T-helper 1 cell treated with Interleukin-12 subunit alpha and Interleukin-12 subunit beta and Interleukin-4 antibody, amounts not matched to agents 30 ng/mL and 1 ng/mL, for 36 hours (primary cell): ENCODE measurements at regions not wholly inside any gene's neighbourhood (a gene's known extent, or its start where the extent isn't known, plus 50 kb on each side); places are given as distances from the start of the nearest gene placed in this dataset.
"Not testable (repeated sequence)": the region's sequence is repeated elsewhere in the genome, so short reads cannot be mapped to it uniquely, and the experiment has no call there.

Experiments used
- intact Hi-C: fragments of 100-400 bp; cut with micrococcal nuclease; formaldehyde crosslinking; loops from one replicate; pipeline ENCODE4 v1.15.1; 2024

GRCh38 chr13:71218960-71219359 is 648.0 kb downstream of the DACH1 start:
- intact Hi-C loops = no loop called here

GRCh38 chr13:71217827-71218226 is 649.2 kb downstream of the DACH1 start:
- intact Hi-C loops = no loop called here

DNA sequence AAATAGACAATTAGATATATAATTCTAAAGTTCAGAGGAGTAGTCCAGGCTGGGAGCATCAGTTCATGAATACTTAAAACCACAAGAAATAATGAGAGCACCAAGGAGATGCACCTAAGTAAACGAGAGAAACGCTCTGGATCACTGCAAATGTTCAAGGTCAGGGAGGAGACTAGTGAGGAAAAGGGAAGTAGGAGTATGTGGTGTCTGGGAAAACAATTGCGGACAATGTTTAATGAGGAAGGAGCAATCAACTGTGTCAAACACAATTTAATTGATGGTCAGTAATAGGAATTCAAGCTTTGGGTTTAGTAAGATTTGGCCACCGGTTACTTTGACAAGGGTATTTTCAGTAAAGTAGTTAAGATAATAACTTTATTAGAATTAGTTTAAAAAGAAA is 652.2 kb downstream of the DACH1 start:
- intact Hi-C loops = no loop called here

- intact Hi-C loops = no loop called here
Observed at GRCh38 chr13:71214357-71214756, 652.6 kb downstream of the DACH1 start.

GRCh38 chr13:71213252-71213821 is 653.7 kb downstream of the DACH1 start:
- intact Hi-C loops = no loop called here

DNA sequence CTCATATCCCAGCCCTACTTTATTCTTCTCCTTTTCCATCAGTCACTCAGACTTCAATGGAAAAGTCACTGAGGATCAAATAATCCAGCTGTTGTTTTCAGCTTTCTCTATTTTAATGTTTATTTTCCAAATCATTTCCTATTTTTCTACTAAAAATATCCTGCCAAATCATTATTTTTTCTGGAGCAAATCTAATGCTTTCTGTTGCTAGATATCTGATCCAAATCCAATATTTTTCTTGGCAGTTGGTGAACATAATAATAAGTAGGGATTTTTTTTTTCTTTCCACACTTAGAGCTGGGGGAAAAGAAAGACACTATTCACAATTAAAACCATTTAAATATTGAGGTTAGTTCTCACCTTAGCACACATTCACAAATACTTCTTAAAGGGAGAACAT is 656.1 kb downstream of the DACH1 start:
- intact Hi-C loops = no loop called here

GRCh38 chr13:71209217-71209616 is 657.8 kb downstream of the DACH1 start:
- intact Hi-C loops = no loop called here

DNA sequence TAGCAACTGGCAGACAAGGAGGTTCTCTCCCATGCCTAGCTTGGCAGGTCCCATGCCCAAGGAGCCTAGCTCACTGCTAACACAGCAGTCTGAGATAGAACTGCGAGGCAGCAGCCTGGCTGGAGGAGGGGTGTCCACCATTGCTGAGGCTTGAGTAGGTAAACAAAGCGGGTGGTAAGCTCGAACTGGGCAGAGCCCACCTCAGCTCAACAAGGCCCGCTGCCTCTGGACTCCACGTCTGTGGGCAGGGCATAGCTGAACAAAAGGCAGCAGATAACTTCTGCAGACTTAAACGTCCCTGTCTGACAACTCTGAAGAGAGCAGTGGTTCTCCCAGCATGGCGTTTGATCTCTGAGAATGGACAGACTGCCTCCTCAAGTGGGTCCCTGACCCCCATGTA is 682.4 kb downstream of the DACH1 start:
- intact Hi-C loops = not testable (repeated sequence)

DNA sequence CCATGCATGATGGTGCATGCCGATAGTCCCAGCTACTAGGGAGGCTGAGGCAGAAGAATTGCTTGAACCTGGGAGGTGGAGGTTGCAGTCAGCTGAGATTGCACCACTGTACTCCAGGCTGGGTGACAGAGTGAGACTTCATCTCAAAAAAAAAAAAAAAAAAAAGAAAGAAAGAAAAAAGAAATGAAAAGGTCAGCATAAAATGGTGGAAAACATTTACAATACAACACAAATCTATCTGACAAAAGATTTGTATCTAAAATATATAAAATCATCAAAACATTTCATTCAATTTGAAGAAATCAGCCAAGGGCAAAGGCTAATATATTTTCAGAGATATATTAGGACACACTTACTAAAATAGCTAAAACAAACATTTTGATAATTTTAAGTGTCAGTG is 683.7 kb downstream of the DACH1 start:
- intact Hi-C loops = not testable (repeated sequence)

DNA sequence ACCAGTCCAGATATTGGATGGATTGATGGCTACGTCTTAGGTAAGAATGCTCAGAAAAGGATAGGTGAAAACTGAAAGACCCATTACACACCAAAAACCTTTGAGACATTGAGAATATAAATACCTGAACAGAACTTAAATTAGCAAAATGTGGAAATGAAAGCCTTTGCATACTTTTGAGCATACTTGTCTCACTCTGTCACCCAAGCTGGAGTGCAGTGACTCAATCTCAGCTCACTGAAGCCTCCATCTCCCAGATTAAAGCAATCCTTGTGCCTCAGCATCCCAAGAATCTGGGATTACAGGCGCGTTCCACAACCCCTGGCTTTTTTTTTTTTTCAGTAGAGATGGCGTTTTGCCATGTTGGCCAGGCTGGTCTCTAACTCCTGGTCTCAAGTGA is 695.3 kb downstream of the DACH1 start:
- intact Hi-C loops = no loop called here

DNA sequence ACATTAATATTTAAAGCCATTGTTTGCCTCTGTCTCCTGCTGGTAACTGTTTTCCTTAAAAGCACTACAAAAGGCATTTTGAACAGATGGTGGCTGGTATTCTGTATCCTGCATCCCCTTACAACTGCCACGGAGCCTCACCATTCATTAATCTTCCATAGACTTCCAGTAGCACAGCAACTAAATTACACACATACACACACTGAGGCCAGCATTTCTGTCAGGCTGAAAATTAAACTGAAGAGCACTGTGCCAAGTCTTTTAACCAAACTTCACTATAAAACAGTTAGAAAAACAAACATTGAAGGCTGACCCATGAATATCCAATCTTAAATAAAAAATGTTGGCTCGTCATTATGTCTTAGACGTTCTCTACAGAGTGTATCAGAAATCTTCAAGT is 697.8 kb downstream of the DACH1 start:
- intact Hi-C loops = no loop called here

GRCh38 chr13:71156550-71156949 is 710.5 kb downstream of the DACH1 start:
- intact Hi-C loops = no loop called here

DNA sequence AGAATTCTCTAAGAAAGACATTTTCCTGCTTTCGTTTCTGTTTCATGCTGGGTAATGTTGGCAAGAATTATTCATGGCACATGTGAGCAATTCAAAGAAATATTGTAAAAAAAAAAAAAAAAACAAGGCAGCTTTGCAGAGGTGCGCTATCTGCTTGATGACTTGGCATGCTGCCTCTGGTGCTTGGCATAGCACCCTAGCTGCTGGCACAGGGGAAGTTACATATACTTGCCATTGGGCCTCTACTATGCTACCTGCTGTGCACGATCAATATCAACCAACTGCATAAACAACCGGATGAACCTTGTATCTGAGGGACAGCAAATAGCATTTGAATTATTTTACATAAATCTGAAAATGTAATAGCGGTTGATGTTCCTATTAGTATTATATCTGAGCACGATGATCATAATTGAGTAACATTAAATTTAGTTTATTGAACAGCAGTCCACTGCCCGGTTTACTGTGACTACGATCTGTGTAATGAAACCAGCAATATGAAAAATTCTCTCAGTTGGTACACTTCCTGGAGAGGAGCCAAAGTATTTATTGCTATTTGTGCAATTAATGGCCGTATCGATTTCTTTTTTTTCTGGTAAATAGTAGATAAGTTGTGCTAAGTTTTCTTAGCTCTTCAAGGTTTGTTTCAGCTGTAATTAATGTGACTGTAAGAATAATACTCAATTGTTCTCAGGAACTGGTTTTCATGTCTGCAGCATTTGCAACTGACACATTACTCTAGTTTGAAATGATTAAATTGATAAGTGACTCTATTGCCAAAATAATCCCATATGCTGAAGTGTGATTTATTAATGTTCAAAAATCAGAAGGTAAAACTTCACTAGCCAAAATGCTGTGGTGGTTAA is 717.3 kb downstream of the DACH1 start:
- intact Hi-C loops = no loop called here

- intact Hi-C loops = no loop called here
Observed at GRCh38 chr13:71149046-71149445, 718.0 kb downstream of the DACH1 start.

GRCh38 chr13:71148396-71148795 is 718.6 kb downstream of the DACH1 start:
- intact Hi-C loops = no loop called here

- intact Hi-C loops = no loop called here
Observed at GRCh38 chr13:71144883-71145282, 722.1 kb downstream of the DACH1 start.

GRCh38 chr13:71137101-71137500 is 729.9 kb downstream of the DACH1 start:
- intact Hi-C loops = no loop called here

DNA sequence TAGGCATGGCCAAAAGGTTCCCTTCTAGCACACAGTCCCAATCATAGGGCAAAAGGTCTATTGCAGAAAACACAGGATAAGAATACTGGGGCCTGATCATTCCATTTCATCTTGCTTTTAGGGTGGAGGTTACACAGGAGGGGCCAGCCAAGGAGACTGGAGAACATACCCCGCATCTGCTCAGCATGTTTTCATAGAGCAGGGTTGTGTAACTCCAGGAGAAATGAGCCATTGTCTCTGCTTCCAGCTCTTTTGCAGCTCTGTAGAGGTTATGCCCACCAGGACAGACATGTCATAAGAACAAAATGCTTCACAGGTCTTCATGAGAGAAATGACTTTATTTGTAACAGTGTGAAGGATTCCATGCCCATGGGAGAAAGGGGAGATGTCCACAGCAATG is 742.8 kb downstream of the DACH1 start:
- intact Hi-C loops = no loop called here

- intact Hi-C loops = no loop called here
Observed at GRCh38 chr13:71118779-71119364, 748.1 kb downstream of the DACH1 start.

GRCh38 chr13:71117920-71118319 is 749.1 kb downstream of the DACH1 start:
- intact Hi-C loops = no loop called here

DNA sequence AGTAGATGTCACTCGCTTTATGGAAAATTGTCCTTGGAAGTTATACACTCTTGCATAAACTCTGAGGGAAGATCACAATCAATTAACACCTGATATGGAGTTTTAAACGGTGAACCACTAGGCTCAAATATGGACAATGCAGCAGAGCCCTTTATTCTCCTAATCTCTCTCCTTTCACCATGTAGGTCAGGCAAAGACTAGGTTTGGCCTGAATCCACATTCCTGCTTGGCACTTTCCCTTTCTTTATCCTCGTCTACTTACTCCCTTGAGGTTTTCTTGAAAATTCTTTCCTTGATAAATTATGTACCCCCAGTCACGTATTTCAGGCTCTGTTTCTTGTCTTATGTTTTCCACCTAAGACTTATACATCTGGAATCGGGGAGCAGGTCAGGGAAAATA is 751.7 kb downstream of the DACH1 start:
- intact Hi-C loops = no loop called here

GRCh38 chr13:71096421-71096820 is 770.6 kb downstream of the DACH1 start:
- intact Hi-C loops = no loop called here

GRCh38 chr13:71090990-71091389 is 776.0 kb downstream of the DACH1 start:
- intact Hi-C loops = loop anchor here (1.0 kb wide), 1 partner anchor 42 kb away; no protein-coding TSS in a partner anchor
